Tibial nerve (tissue), 4 donors: ENCODE measurements at regions not wholly inside any gene's neighbourhood (a gene's known extent, or its start where the extent isn't known, plus 50 kb on each side); places are given as distances from the start of the nearest gene placed in this dataset.

ENCODE experiments used
- DNase-seq, 2 donors: peaks; one replicate each; pipeline ENCODE4 v3.0.0-alpha.2; 2019; ENCODE audit warnings: low spot score in 2 of 2
- H3K27ac ChIP-seq, 4 donors: fragments of 200-600 bp; sonication (generic) in 3 of 4; one replicate each; pipeline ENCODE4 v1.5.1; 2017 to 2019; ENCODE audit warnings: mild to moderate bottlenecking in 1 of 4
- H3K27me3 ChIP-seq, 2 donors: fragments of 200-600 bp; sonication (generic) in 1 of 2; one replicate each; pipeline versions ENCODE4 v1.5.1 to v1.6.0; 2017 to 2019
- H3K36me3 ChIP-seq, 3 donors: fragments of 200-600 bp; sonication (generic); one replicate each; pipeline ENCODE4 v1.5.1; 2018 to 2019
- H3K4me1 ChIP-seq, 4 donors: fragments of 200-600 bp; sonication (generic) in 3 of 4; one replicate each; pipeline ENCODE4 v1.5.1; 2017 to 2019
- H3K4me3 ChIP-seq, 4 donors: fragments of 200-600 bp; sonication (generic) in 3 of 4; one replicate each; pipeline ENCODE4 v1.5.1; 2017 to 2019; ENCODE audit warnings: mild to moderate bottlenecking in 1 of 4, moderate library complexity in 1 of 4
- H3K9me3 ChIP-seq, 4 donors: fragments of 200-600 bp; sonication (generic) in 3 of 4; one replicate each; pipeline ENCODE4 v1.5.1; 2017 to 2019
- CTCF ChIP-seq, 5 experiments: fragments of 200-600 bp in 3 of 5; fragments of 450-650 bp in 2 of 5; sonication (generic) in 3 of 5; IDR thresholded peaks; one replicate each; pipeline ENCODE4 v1.5.1; 2016 to 2019; ENCODE audit warnings: antibody characterized with exemption in 5 of 5, mild to moderate bottlenecking in 3 of 5, moderate library complexity in 2 of 5
- EP300 ChIP-seq, 2 donors: sonication (generic); formaldehyde crosslinking; IDR thresholded peaks; one replicate each; pipeline ENCODE4 v1.6.1; 2017; ENCODE audit warnings: antibody characterized with exemption in 2 of 2, mild to moderate bottlenecking in 1 of 2
- POLR2A ChIP-seq, 2 donors: fragments of 450-650 bp; IDR thresholded peaks; one replicate each; pipeline ENCODE4 v1.6.1; 2017; ENCODE audit warnings: antibody characterized with exemption in 2 of 2, mild to moderate bottlenecking in 2 of 2, moderate library complexity in 2 of 2
- WGBS, 2 donors: methylation state at CpG; one replicate each; pipeline ENCODE4 v1.1.5; 2018; 5-methylcytosine and 5-hydroxymethylcytosine counted together

DNA sequence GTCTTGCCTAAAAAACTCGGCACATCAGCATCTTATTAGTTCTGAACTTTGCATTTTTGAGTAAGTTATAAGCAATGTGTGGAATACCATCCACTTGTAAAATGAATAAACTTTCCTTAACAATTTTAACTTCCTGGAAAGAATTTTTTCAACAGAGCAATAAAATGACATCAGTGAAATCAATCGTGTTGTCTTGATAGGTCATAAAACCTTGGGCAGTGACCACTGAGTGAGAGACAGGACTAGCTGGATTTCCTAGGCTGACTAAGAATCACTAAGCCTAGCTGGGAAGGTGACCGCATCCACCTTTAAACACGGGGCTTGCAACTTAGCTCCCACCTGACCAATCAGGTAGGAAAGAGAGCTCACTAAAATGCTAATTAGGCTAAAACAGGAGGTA is 403.0 kb upstream of the CNKSR2 start:
- no peaks in the 10 kb centered on the region for H3K27me3 ChIP-seq
- no peak overlapping the region for H3K27ac ChIP-seq
- H3K9me3 ChIP-seq = no peaks in the 10 kb centered on the region
- no peak for DNase-seq
- H3K4me1 ChIP-seq = no peaks in the 10 kb centered on the region
- TF ChIP-seq POLR2A (IDR thresholded peaks at IDR 0.05) (no peak), EP300 (IDR thresholded peaks at IDR 0.05) (no peak), CTCF (IDR thresholded peaks at IDR 0.05) (no peak)
- no peak overlapping the region for H3K4me3 ChIP-seq
- no peaks in the 10 kb centered on the region for H3K36me3 ChIP-seq
- WGBS, 2 donors = 62% methylated on average over 4 of the region's 4 CpGs

DNA sequence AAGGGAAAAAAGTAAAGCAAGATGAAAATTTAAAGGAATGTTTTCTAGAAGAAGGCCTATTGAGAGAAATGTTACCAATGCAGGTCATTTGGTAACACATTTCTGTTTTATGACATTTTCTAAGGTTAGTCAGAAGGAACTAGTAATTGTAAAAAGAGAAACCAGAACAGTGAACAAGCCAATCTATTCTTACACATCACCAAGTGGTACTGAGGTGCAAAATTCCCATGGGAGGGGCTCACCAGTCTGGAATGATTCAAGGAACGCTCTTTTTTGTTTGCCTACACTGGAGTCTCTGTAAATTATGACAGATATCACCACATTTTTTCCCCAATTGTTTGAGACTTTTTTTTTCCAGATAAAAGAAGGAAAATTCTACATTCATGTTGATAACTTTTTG is 404.7 kb upstream of the CNKSR2 start:
- H3K36me3 ChIP-seq = no peaks in the 10 kb centered on the region

DNA sequence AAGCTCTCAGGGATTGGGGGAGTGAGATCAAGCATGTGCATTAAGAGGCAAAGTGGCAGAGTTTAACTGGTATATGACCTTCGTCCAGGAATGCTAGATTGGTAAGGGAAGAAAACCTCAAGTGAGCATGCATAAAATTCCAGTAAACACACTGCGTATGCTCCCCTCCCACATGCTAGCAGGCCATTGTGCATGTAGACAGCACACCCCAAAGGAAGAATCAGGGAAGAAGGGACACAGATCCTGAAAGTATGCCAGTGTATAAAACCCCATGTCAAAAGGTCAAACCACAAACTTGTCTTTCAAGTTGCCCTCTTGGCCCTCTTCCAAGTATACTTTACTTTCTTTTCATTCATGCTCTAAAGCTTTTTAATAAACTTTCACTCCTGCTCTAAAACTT is 405.2 kb upstream of the CNKSR2 start:
- H3K36me3 ChIP-seq = no peaks in the 10 kb centered on the region
- H3K4me1 ChIP-seq = no peaks in the 10 kb centered on the region
- no peaks in the 10 kb centered on the region for H3K27me3 ChIP-seq
- TF ChIP-seq CTCF (IDR thresholded peaks at IDR 0.05) = no peak
- TF ChIP-seq POLR2A (IDR thresholded peaks at IDR 0.05) = no peak
- no peak for TF ChIP-seq EP300 (IDR thresholded peaks at IDR 0.05)
- no peak for DNase-seq
- no peak overlapping the region for H3K4me3 ChIP-seq
- H3K27ac ChIP-seq = no peak overlapping the region
- no peaks in the 10 kb centered on the region for H3K9me3 ChIP-seq
- WGBS, 2 donors = 50 to 56% methylated on average over 2 of the region's 2 CpGs

More for the DNA sequence above, 404.7 kb upstream of the CNKSR2 start:
- H3K4me3 ChIP-seq = no peak overlapping the region
- no peaks in the 10 kb centered on the region for H3K4me1 ChIP-seq
- 61 to 67% methylated on average over 1 of the region's 1 CpG for WGBS, 2 donors
- DNase-seq = no peak
- H3K27ac ChIP-seq = no peak overlapping the region
- no peaks in the 10 kb centered on the region for H3K27me3 ChIP-seq
- H3K9me3 ChIP-seq = no peaks in the 10 kb centered on the region
- TF ChIP-seq EP300 (IDR thresholded peaks at IDR 0.05) (no peak), CTCF (IDR thresholded peaks at IDR 0.05) (no peak), POLR2A (IDR thresholded peaks at IDR 0.05) (no peak)

DNA sequence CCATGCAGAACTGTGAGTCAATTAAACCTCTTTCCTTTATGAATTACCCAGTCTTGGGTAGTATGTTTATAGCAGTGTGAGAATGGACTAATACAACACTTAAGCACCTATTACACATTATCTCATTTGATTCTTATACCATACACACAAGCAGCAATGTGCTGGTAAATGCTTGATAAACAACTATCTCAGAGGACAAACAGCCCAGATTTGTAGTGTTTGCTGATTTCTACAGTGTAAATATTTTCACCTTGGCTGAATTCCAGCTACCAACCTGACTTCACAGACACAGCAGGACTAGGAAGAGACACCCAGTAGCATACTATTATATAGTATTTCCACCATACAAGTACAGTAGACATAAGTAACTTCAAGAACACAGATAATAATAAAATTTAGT is 406.5 kb upstream of the CNKSR2 start:
- DNase-seq = no peak
- no peak for TF ChIP-seq CTCF (IDR thresholded peaks at IDR 0.05)
- no peak for TF ChIP-seq EP300 (IDR thresholded peaks at IDR 0.05)
- no peak for TF ChIP-seq POLR2A (IDR thresholded peaks at IDR 0.05)
- Histone ChIP-seq H3K27ac (no peak overlapping the region), H3K36me3 (no peaks in the 10 kb centered on the region), H3K4me3 (no peak overlapping the region), H3K27me3 (no peaks in the 10 kb centered on the region), H3K4me1 (no peaks in the 10 kb centered on the region), H3K9me3 (no peaks in the 10 kb centered on the region)

- H3K27ac ChIP-seq = no peak overlapping the region
- H3K4me1 ChIP-seq = no peaks in the 10 kb centered on the region
- H3K36me3 ChIP-seq = no peaks in the 10 kb centered on the region
- TF ChIP-seq EP300 (IDR thresholded peaks at IDR 0.05) = no peak
- TF ChIP-seq CTCF (IDR thresholded peaks at IDR 0.05) = no peak
- no peaks in the 10 kb centered on the region for H3K9me3 ChIP-seq
- no peaks in the 10 kb centered on the region for H3K27me3 ChIP-seq
- 41 to 45% methylated on average over 5 of the region's 5 CpGs for WGBS, 2 donors
- H3K4me3 ChIP-seq = no peak overlapping the region
- DNase-seq = no peak
Observed at GRCh38 chrX:20965270-20966044, 408.8 kb upstream of the CNKSR2 start.
